Heart right ventricle (tissue), 16 donors: ENCODE measurements at regions not wholly inside any gene's neighbourhood (a gene's known extent, or its start where the extent isn't known, plus 50 kb on each side); places are given as distances from the start of the nearest gene placed in this dataset.

ENCODE experiments used
- ATAC-seq, 8 donors: fragments of 200-7000 bp; cut with Tn5 transposase; one replicate each; pipeline ENCODE4 v1.9.1; 2020; ENCODE audit warnings: mild to moderate bottlenecking in 8 of 8, moderate library complexity in 8 of 8, moderate number of reproducible peaks in 1 of 8
- DNase-seq, 2 donors: peaks; one replicate each; pipeline ENCODE4 v3.0.0-alpha.2; 2020
- H3K27ac ChIP-seq, 10 donors: fragments of 200-600 bp; sonication (generic) in 2 of 10; one replicate each; pipeline versions ENCODE4 v1.5.0 to v1.8.0; 2020 to 2022; ENCODE audit warnings: mild to moderate bottlenecking in 3 of 10
- H3K27me3 ChIP-seq, 7 donors: fragments of 200-600 bp; one replicate each; pipeline ENCODE4 v1.8.0; 2021 to 2022; ENCODE audit warnings: mild to moderate bottlenecking in 2 of 7
- H3K36me3 ChIP-seq, 9 donors: fragments of 200-600 bp; sonication (generic) in 1 of 9; one replicate each; pipeline versions ENCODE4 v1.5.0 to v1.8.0; 2020 to 2022; ENCODE audit warnings: mild to moderate bottlenecking in 2 of 9
- H3K4me1 ChIP-seq, 9 donors: fragments of 200-600 bp; sonication (generic) in 1 of 9; one replicate each; pipeline versions ENCODE4 v1.5.0 to v1.8.0; 2020 to 2022; ENCODE audit warnings: mild to moderate bottlenecking in 4 of 9
- H3K4me3 ChIP-seq, 10 donors: fragments of 200-600 bp; sonication (generic) in 2 of 10; one replicate each; pipeline versions ENCODE4 v1.5.0 to v1.8.0; 2020 to 2022; ENCODE audit warnings: mild to moderate bottlenecking in 7 of 10, moderate library complexity in 2 of 10
- H3K9me3 ChIP-seq, 11 donors: fragments of 200-600 bp in 10 of 11; sonication (generic) in 2 of 11; one replicate each; pipeline versions ENCODE4 v1.5.0 to v1.8.0; 2013 to 2022; ENCODE audit warnings: mild to moderate bottlenecking in 2 of 11, control low read depth in 1 of 11, moderate library complexity in 1 of 11
- CTCF ChIP-seq, 9 donors: fragments of 200-600 bp; sonication (generic) in 2 of 9; IDR thresholded peaks; one replicate each; pipeline versions ENCODE4 v1.5.0 to v1.8.0; 2021 to 2022; ENCODE audit warnings: antibody characterized with exemption in 9 of 9, mild to moderate bottlenecking in 5 of 9, moderate library complexity in 1 of 9
- WGBS, 2 donors: extraction: QIAGEN DNeasy Blood & Tissue Kit; methylation state at CpG; one replicate each; pipeline ENCODE4 v1.1.7; 2013; ENCODE audit warnings: inconsistent platforms in 1 of 2; 5-methylcytosine and 5-hydroxymethylcytosine counted together
- intact Hi-C, 10 donors: fragments of 100-400 bp; cut with DNase I; formaldehyde crosslinking; loops; one replicate each; pipeline versions ENCODE4 v1.11.1 to v1.14.2; 2022
- donor health status: Arrhythmogenic right ventricular cardiomyopathy.
- donor health status: ischemic (EF 13 %, LVEDD 7.1; RV severe dilation, severe dysfunction).
- donor health status: healthy with polysubstance abuse.
- donor health status: DM: no; HTN: yes; CAD: no.
- donor health status: DM: no; HTN: no; CAD: no.
- donor health status: ischemic (EF 25% LVEDD 6.9; RV normal size, moderate dysfunction).
- donor health status: ischemic (EF 25% LVEDD 5.7; RV mildly dilated, moderate dysfunction).
- donor health status: healthy.
- donor health status: DM: yes; HTN: yes; CAD: no.
- donor health status: Ischemic cardiomyopathy.
- donor health status: ischemic (EF 35%, LVEDD 5.7; RV mildly dilated, moderate dysfunction).
- donor health status: nonischemic (EF 11% LVEDD 7.7; RV severe dilation, severe dysfunction).
- donor health status: DM: yes; HTN: yes; CAD: no.
- donor health status: PGD.
- donor health status: ischemic (EF 29% LVEDD 5.4; RV normal size, mild dysfunction).
- donor health status: nonischemic (EF 23%, LVEDD 6.1; RV moderate dilation, normal function).

GRCh38 chr1:182147136-182147820 lies 85.8 kb upstream of the ZNF648 start:
- TF ChIP-seq CTCF (IDR thresholded peaks at IDR 0.05): no peak
- intact Hi-C loops: loop anchor here in 4 of 10 donors (10.0 kb wide), 4 partner anchors 48 to 168 kb away; no protein-coding TSS in a partner anchor
- ATAC-seq: no peak
- 91 to 94% methylated on average over 4 of the region's 4 CpGs for WGBS, 2 donors
- no peaks in the 10 kb centered on the region for H3K27me3 ChIP-seq
- DNase-seq: no peak
- peak overlapping the region in 2 of 10 donors; percentile 86 to 98 for H3K27ac ChIP-seq
- no peak overlapping the region for H3K4me3 ChIP-seq
- H3K4me1 ChIP-seq: peaks cover 8 to 71% (median 19%) of the 10 kb centered on the region in 9 donors
- H3K36me3 ChIP-seq: no peaks in the 10 kb centered on the region
- H3K9me3 ChIP-seq: no peaks in the 10 kb centered on the region

GRCh38 chr1:182146286-182146685 lies 84.8 kb upstream of the ZNF648 start:
- Histone ChIP-seq H3K27ac (peak overlapping the region in 4 of 10 donors; percentile 46 to 98 (median 86)), H3K4me3 (no peak overlapping the region), H3K36me3 (no peaks in the 10 kb centered on the region), H3K4me1 (peaks cover 8 to 71% (median 19%) of the 10 kb centered on the region in 9 donors), H3K27me3 (no peaks in the 10 kb centered on the region), H3K9me3 (no peaks in the 10 kb centered on the region)
- intact Hi-C loops: loop anchor here in 4 of 10 donors (10.0 kb wide), 4 partner anchors 49 to 169 kb away; no protein-coding TSS in a partner anchor
- TF ChIP-seq CTCF (IDR thresholded peaks at IDR 0.05): no peak
- ATAC-seq: no peak
- DNase-seq: no peak
- WGBS, 2 donors: 85 to 96% methylated on average over 5 of the region's 5 CpGs

- Histone ChIP-seq H3K4me1 (peaks cover 8 to 71% (median 19%) of the 10 kb centered on the region in 9 donors), H3K36me3 (no peaks in the 10 kb centered on the region), H3K4me3 (no peak overlapping the region), H3K27me3 (no peaks in the 10 kb centered on the region), H3K9me3 (no peaks in the 10 kb centered on the region), H3K27ac (peak overlapping the region; percentile 45 to 98 (median 84))
- DNase-seq: no peak
- ATAC-seq: no peak
- no peak for TF ChIP-seq CTCF (IDR thresholded peaks at IDR 0.05)
- intact Hi-C loops: loop anchor here in 4 of 10 donors (10.0 kb wide), 4 partner anchors 49 to 169 kb away; no protein-coding TSS in a partner anchor
- 89 to 94% methylated on average over 5 of the region's 5 CpGs for WGBS, 2 donors
Measured at GRCh38 chr1:182145441-182145840, 83.9 kb upstream of the ZNF648 start.

GRCh38 chr1:182144646-182145030 lies 83.1 kb upstream of the ZNF648 start:
- no peak for DNase-seq
- no peak for ATAC-seq
- Histone ChIP-seq H3K9me3 (no peaks in the 10 kb centered on the region), H3K4me3 (no peak overlapping the region), H3K27ac (peak overlapping the region; percentile 45 to 98 (median 84)), H3K4me1 (peaks cover 8 to 66% (median 19%) of the 10 kb centered on the region in 9 donors), H3K27me3 (peaks cover 0 to 2% (median 0%) of the 10 kb centered on the region in 7 donors), H3K36me3 (no peaks in the 10 kb centered on the region)
- no peak for TF ChIP-seq CTCF (IDR thresholded peaks at IDR 0.05)
- WGBS, 2 donors: 60 to 68% methylated on average over 3 of the region's 3 CpGs
- intact Hi-C loops: loop anchor here in 8 of 10 donors (5.0 to 10.0 kb wide), 8 partner anchors 50 to 170 kb away; no protein-coding TSS in a partner anchor
